ENCODE measurements at regions not wholly inside any gene's neighbourhood (a gene's known extent, or its start where the extent isn't known, plus 50 kb on each side); places are given as distances from the start of the nearest gene placed in this dataset.

- intact Hi-C loops (cut with DNase I), result no loop called here
- 92 to 94% (median 93%) methylated on average over 10 of the region's 10 CpGs for WGBS, 4 donors
- no peak overlapping the region for H3K4me3 ChIP-seq
- TF ChIP-seq CTCF (IDR thresholded peaks at IDR 0.05) (no peak), POLR2A (IDR thresholded peaks at IDR 0.05) (no peak)
- H3K9me3 ChIP-seq, result no peaks in the 10 kb centered on the region
- no peaks in the 10 kb centered on the region for H3K36me3 ChIP-seq
- ATAC-seq (no peak), DNase-seq (peak in 1 of 5 donors; percentile 26)
- H3K27me3 ChIP-seq, result no peaks in the 10 kb centered on the region
- H3K4me1 ChIP-seq, result peaks cover 0 to 4% (median 0%) of the 10 kb centered on the region in 12 donors
- H3K27ac ChIP-seq, result no peak overlapping the region
Measured at GRCh38 chr19:30086916-30087315, 144.9 kb downstream of the URI1 start.

GRCh38 chr19:30087381-30088138 is 145.5 kb downstream of the URI1 start:
- Histone ChIP-seq H3K4me3 (no peak overlapping the region), H3K27ac (no peak overlapping the region), H3K4me1 (peaks cover 0 to 4% (median 0%) of the 10 kb centered on the region in 12 donors), H3K9me3 (no peaks in the 10 kb centered on the region), H3K36me3 (no peaks in the 10 kb centered on the region), H3K27me3 (no peaks in the 10 kb centered on the region)
- intact Hi-C loops (cut with DNase I), result no loop called here
- WGBS, 4 donors, result 75 to 88% (median 85%) methylated on average over 11 of the region's 11 CpGs
- ATAC-seq, result no peak
- peak in 1 of 5 donors; percentile 29 for DNase-seq
- TF ChIP-seq CTCF (IDR thresholded peaks at IDR 0.05), result no peak
- TF ChIP-seq POLR2A (IDR thresholded peaks at IDR 0.05), result no peak

GRCh38 chr19:30088567-30088966 is 146.5 kb downstream of the URI1 start:
- intact Hi-C loops (cut with DNase I), result no loop called here
- Histone ChIP-seq H3K27ac (no peak overlapping the region), H3K4me3 (no peak overlapping the region), H3K4me1 (peaks cover 0 to 4% (median 0%) of the 10 kb centered on the region in 12 donors), H3K27me3 (no peaks in the 10 kb centered on the region), H3K9me3 (no peaks in the 10 kb centered on the region), H3K36me3 (no peaks in the 10 kb centered on the region)
- no peak for TF ChIP-seq POLR2A (IDR thresholded peaks at IDR 0.05)
- no peak for TF ChIP-seq CTCF (IDR thresholded peaks at IDR 0.05)
- 84 to 93% (median 91%) methylated on average over 6 to 7 of the region's 7 CpGs for WGBS, 4 donors
- DNase-seq (no peak), ATAC-seq (no peak)

- TF ChIP-seq CTCF (IDR thresholded peaks at IDR 0.05), result no peak
- no peak for TF ChIP-seq POLR2A (IDR thresholded peaks at IDR 0.05)
- peak in 1 of 5 donors; percentile 36 for DNase-seq
- no peak for ATAC-seq
- intact Hi-C loops (cut with DNase I), result no loop called here
- Histone ChIP-seq H3K27ac (no peak overlapping the region), H3K27me3 (no peaks in the 10 kb centered on the region), H3K4me1 (peaks cover 0 to 4% (median 0%) of the 10 kb centered on the region in 12 donors), H3K9me3 (no peaks in the 10 kb centered on the region), H3K36me3 (no peaks in the 10 kb centered on the region), H3K4me3 (no peak overlapping the region)
- 84 to 90% (median 86%) methylated on average over 18 to 20 of the region's 20 CpGs for WGBS, 4 donors
Measured at GRCh38 chr19:30089086-30089665, 147.1 kb downstream of the URI1 start.

Measured in heart left ventricle (tissue), 16 donors.